ENCODE measurements at regions not wholly inside any gene's neighbourhood (a gene's known extent, or its start where the extent isn't known, plus 50 kb on each side); places are given as distances from the start of the nearest gene placed in this dataset.
"Not testable (repeated sequence)": the region's sequence is repeated elsewhere in the genome, so short reads cannot be mapped to it uniquely, and the experiment has no call there.

DNA sequence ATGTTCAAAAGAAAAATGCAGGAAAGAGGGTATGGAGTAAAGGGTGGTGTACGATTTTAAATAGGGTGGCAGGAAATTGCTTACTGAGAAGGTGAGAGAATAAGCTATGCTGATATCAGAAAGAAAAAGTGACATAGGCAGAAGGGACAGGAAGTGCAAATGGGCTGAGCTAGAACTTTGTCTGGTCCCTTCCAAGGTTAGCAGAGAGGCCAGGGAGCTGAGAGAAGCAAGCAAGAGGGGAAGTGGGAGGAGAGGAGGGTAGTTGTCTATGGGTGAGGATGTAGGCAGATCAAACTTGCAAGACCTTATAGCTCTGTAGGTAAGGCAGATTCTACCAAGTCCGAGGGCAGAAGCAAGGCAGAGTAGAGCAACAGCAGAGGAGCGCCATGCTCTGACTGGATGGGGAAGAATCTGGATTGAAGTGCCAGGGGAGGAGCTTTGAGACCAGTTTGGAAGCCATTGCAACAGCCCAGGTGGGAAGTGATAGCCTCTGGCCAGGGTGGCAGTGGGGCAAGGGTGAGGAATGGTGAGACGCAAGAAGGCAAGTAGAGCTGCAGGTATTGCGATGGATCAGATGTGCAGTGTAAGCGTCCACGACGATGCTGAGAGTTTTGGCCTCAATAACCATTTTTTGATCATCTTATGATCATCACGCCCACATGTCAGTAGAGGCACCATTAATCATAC lies 134.4 kb upstream of the APCDD1 start:
- no peak for DNase-seq

DNA sequence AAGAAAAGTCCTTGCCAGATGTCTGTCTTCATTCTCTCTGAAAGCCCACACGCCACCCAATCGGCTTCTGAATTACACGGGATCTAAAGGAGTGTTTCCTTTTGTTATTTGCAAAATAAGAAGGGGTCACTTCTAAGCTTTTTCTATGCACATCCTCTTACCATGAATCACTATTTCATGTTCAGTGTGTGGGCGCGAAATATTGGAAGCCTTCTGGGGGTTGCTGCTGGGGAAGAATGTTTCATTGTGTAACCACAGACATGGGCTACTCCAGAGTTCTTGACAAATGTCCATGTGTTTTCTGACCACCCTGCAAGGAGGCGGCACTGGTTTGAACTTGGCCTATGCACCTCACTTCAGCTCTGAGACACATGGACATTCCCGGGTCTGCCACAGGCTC lies 133.6 kb upstream of the APCDD1 start:
- no peak for DNase-seq

DNA sequence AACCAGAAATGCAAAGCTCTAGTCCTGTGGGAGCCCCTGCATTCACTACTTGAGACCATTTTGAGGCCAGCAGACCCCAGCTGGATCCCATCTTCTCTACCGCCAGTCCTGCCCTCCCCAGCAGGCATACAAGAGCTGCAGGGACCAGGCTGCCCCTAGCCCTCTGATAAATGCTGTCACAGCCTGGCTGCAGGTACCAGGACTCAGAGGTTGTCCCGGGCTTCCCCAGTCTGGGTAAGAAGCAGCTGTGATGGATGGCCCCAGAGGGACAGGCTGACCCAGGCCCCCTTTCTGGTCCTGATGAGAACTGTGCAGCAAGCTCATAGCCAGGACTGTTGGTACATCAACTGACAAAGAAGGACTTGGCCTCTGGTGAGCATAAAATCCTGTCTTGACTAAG lies 132.9 kb upstream of the APCDD1 start:
- DNase-seq = no peak

DNA sequence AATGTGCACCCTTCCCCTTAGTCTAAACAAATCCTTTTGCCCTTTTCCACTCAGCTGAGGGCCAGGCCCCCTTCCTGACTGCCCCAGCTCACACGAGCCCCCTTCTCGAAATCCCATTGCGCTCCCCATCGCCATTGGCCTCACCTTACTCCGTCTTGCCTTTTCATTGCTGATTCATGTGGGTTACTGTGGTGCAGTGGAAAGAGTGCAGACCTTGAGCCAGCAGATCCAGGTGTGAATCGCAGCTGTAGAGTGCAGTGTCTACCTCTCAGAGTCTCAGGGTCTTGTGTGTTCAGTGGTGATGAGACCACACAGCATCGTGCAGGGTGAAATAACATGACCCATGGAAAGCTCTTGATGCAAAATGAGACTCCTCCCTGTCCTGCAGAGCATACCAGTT lies 132.4 kb upstream of the APCDD1 start:
- no peak for DNase-seq

DNA sequence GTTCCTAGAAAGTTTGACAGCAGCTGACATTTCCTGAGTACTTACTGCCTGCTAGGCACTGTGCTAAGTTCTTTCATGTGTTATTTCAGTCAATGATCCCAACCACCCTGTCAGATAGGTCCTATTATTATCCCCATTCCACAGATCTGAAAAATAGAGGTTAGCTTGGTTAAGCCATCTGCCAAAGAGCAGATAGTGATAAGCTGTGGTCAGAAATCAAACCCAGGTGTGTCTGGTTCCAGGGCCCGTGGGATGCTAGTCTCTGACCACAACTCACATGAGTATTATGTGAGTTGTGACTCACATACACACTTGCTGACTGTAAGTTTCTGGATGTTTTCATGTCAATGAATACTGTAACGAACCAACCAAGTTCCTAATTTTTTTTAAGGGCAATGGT lies 132.0 kb upstream of the APCDD1 start:
- DNase-seq = no peak

DNA sequence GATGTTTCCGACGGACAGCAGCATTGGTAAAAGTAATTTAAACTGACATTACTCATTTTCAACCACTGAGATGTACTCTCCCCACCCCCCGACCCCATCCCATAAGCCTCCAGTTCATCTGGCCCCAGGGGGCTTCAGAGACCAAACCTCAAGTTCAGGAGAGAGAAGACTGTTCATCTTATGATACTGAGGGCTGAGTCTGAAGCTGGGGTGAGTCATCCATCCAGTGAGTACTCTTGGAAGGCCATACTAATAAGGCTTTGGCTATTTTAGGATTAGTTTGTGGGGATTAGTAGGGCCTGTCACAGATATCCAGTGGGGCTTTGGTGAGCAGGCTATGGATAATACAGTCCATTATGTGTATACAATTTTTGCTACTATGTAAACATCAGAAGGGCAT lies 125.3 kb upstream of the APCDD1 start:
- DNase-seq = no peak

DNA sequence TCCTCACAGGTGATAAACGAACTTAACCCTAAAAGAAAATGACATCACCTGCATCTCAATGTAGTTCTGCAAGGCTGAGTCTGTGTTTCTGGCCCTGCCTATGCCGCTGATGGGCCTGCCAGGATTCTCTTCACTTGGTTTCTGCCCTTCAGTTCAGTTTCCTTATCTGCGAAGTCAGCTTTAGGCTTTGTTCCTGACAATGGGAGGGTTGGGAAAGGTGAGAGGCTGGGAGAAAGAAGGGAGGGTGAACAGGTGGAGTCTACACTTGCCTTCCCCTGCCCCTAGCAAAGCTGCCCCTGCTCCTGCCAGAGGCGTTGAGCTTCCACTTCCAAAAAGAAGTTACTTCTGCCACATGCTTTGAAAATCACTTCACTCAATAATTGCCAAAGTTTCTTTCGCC lies 124.0 kb upstream of the APCDD1 start:
- no peak for DNase-seq

DNA sequence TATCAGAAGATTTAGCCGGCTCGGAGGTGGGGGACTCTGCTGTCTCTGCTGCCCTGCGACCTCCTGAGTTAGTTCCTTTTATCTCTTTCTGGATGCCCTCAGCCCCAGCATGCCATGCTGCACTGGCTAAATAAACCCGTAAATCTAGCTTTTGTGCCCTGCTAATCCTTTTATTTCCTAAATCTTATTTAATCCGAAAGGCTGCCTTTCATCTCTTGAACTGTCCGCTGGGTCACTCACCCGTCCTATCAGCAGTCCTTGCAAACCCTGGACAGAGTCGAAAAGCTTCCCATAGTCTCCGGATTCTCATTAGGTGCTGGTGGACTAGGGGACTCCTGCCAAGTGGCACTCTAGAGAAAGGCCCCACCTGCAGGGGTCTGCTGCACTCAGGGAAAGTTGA lies 122.0 kb upstream of the APCDD1 start:
- no peak for DNase-seq

DNA sequence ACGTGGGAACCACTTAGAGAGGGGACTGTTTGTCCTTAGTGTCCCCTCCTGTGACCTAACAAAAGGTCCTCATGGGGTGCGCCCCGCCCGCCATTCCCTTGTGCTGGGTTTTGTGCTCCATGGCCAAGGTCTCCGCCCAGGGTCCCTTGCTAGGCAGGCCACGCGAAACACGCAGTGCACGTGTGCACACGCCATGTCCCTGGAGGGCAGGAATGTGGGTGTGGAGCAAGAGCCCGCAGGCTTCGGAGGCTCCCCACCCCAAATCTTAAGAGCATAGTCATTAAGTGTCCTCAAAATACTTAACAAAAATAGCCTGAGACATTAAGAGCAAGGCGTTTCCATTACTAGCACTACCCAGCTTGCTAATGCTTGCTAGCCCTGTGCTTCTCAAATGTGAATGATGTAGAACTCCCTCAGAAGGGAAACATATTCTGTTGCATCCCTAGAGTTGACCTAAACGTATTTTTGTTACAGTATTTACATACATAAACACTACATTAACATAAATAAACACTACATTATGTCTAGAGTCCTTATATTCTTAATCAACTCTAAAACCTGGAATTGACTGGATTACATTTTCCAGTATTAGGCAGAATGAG lies 117.6 kb upstream of the APCDD1 start:
- DNase-seq = no peak

DNA sequence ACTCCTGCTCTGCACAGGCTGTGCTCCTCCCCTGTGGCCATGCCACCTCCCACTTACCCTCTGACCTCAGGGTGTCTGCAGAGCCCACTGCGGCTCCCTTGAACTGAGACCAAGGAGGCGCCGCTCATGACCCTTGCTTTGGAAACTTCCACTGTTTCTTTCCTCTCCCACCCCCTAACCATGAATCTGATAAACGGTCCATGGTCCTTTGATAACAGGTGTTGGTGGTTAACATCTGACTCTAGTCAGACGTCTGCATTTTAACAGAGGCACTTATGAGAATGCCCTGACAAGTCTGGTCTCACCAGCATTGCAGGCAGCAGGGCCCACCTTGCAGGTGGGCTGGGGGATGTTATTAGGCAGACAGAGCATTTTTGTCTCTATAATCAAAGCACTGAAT lies 113.6 kb upstream of the APCDD1 start:
- no peak for DNase-seq

DNA sequence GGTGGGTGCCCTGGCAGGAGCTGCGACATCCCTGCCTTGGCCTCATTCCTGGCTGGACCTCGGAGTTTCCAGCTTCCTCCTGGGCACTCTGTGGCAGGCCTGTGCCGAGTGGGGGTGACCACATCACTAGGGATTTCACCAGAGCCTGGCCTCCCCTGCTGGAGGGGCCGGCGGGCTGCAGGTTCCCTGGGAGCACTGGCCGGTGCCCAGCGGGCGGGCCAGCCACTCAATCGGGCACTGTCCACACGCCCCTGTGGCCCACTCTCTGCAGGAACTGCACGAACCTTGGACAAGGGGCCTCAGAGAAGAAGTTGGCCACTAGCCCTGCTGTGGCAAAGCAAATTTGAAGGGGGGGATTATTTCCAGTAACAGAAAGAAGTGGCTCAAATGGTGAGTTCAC lies 110.7 kb upstream of the APCDD1 start:
- DNase-seq = no peak

DNA sequence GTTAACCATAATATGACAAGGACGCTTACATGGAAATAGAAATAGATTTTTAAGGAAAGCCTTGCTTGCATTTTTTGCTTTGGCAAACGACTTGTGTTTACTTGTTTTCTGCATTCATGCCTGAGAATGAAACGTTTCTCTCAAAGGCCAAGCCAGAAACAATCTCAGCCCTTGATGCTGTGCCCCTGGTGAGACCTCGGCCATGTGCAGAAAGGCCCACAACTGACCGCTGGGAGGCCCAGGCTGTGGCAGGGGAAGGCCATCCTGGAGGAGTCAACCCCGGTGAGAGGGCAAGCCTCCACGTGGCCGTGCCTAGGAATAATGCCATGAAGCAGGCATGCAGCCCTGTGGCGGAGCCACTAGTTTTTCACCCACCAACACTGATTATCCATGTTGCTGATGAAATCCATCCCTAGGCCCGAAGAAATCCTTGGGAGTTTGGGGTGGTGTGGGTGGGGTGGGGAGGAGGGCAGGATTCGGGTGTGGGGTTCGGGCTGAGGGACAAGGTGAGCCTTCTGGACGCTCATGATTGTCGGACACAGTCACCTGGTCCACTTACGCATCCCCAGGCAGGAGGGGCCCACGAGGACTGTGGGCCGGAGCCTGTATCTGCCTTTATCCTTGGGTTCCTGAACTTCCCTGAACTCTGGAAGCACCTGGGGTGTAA lies 107.6 kb upstream of the APCDD1 start:
- no peak for DNase-seq

DNA sequence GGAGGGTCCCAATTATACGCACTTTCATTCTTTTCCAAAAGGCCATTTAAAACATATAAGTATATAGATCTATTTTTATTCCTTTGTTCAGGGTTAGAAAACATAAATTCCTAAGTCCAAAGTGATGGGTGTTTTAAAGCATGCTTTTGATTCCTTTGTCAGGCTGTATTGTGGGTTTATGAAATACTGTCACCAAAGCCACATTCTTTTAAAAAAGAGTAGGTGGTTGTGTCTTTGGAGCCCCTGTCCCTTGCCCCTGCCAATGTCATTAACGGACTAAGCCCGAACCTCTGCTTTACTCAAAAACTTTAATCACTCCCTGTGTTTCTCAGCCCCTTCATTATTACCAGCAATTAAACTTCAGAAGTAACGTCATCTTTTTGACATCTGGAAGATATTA lies 104.9 kb upstream of the APCDD1 start:
- DNase-seq = no peak

DNA sequence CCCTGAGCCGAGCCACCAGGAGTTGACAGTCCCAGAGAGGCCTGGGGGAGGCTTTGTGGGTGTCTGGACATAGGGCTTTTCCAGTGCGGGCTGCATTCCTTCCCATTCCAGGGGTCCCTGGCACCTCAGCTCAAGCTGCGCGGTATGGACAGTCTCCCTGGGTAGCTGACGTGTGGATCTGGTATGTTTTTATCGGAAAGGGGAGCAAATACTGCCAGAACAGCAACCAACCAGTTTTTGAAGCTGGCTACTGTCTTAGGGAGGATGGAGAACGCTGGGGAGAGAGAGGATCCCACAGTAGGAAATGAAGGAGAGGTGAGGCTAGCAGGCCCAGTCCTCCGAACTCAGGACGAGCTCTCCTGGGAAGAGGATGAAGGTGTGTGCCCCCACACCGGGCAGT lies 103.8 kb upstream of the APCDD1 start:
- no peak for DNase-seq

DNA sequence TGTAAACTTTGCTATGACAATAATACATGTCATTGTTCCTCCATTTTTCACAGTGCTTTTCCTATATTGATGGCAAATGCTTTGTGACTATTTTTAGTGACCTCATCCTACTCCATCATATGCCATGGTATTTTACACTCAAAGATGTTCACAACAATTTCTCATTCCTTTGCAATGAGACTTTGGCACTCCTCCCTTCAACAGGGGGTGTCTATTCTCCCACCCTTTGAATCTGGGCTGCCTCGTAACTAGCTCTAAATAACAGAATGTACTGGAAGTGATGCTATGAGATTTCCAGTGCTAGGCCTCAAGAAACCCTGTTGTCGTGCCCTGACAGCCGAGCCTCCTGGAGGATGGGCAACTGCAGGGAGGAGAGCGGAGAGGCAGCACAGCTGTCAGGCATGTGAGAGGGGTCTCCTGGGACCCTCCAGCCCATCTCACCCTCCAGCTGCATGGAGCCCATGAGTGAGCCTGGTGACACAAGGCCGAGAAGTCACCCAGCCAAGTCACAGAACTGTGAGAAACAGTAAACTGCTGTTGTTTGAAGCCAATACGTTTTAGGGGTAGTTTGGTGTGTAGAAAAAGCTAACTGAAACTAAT lies 103.1 kb upstream of the APCDD1 start:
- DNase-seq = no peak

DNA sequence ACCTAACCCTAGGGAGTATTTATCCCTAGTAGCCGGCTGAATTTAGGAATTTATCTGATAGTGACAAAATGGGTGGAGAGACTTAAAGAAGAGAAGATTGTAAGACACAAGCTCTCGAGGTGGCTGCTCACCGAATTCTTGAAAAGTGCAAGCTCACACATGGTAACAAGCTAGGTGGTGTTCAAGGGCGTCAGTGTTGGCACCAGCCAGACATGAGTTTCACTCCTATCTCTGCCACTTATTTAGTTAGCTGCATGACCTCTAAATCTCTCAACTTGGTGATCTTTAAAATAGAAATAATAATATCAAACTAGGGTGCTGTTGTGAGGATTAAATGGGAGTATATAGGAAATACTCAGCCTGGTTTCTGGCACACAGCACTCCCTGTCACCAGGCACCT lies 102.6 kb upstream of the APCDD1 start:
- no peak for DNase-seq

DNA sequence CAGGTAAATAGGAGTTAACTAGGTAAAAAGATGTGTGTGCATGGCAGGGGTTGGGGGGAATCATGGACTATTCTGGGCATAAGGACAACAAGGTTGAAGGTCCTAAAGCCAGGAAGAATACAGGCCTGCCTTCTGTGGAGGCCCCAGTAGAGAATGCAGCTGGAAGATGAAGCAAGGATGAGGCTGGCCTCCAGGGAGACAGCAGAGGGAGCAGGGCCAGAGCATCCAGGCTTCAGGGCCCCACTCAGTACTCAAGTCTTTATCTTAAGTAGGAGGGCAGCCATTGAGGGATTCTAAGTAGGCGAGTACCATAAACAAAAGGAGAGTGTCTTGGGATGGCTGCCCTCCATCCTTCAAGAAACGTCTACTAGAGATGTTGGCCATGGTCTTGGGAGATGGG lies 101.8 kb upstream of the APCDD1 start:
- DNase-seq = no peak

DNA sequence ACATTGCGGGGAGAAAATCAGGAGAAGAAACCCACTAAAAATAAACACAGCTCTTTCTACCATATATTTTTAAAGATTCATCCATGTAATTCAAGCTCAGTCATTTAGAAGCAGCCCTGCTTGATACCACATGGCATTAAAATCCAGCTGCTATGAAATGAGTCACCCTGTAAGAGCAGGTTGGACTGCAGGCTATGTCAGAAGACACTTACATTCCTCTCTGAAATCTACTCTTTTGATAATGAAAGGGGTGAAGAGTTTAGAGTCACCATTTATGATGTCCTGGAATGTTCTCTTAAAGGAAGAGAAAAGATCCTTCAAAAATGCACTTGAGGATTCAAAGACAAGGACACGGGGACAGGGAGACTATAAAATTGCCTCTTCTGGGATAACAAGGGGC lies 100.6 kb upstream of the APCDD1 start:
- DNase-seq = no peak

DNA sequence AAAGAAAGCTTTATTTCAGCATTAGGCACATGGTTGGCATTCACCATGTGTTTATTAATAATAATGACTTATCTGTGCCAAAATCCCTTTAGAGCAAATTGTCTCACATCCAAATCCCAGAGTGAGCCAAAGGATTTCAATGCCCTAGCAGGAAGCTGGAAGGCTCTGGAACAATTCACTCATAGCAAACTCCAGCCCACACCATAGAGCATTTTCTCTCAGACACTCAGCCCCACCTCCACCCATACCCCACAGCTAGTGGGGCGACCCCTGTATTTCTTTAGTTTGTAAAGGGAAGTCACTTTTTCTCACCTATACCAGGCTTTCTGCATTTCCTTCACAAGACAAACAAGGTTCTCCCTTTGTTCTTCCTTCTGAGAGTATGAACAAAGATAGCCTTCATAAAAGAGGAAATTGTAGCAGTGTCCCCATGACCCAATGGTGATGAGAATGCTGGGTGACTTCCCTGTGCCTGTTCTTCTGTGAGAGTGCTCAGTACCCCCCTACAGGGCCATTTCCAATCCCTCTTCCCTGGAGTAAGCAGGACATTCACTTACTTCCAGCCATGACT lies 100.1 kb upstream of the APCDD1 start:
- DNase-seq = no peak

DNA sequence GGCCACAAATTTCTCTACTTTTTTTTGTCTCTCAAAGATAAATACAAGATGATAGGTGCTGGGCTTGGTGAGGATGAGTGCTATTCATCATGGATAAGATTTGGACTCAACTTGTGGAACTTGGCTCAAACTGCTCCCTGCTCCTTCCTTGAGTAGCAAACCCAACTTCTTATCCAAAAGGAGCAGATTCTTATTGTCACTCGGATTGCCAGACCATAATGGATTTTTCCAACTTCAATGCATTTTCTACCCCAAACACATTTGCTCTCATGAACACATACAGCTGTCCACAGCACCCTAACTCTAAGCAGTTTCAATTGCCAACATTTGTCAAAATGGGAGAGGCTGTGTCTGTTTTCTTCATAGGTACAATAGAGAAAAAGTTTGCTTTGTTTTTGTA lies 99.5 kb upstream of the APCDD1 start:
- DNase-seq = no peak

DNA sequence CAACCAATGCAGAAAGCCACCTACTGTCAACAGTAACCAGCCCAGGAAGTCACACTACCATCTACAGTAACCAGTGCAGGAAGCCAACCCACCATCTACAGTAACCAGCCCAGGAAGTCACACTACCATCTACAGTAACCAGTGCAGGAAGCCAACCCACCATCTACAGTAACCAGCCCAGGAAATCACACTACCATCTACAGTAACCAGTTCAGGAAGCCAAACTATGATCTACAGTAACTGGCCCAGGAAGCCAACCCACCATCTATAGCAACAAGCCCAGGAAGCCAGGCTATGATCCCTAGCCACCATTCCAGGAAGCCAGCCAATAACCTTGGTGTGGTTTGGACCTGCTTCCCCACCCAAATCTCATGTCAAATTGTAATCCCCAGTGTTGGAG lies 97.4 kb upstream of the APCDD1 start:
- not testable (repeated sequence) for DNase-seq

DNA sequence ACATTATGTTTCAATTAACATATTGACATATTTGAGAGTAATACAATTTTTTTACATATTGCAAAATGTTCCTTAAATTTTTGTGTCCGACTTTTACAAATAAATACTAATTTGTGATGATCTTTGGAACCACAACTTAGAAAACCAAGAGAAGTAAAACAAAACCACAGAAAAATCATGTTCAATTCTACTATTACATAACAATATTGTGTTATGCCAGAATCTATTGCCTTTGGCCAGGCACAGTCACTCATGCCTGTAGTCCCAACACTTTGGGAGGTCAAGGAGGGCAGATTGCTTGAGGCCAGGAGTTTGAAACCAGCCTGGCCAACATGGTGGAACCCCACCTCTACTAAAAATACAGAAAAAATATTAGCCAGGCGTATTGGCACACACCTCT lies 92.8 kb upstream of the APCDD1 start:
- DNase-seq = no peak

DNA sequence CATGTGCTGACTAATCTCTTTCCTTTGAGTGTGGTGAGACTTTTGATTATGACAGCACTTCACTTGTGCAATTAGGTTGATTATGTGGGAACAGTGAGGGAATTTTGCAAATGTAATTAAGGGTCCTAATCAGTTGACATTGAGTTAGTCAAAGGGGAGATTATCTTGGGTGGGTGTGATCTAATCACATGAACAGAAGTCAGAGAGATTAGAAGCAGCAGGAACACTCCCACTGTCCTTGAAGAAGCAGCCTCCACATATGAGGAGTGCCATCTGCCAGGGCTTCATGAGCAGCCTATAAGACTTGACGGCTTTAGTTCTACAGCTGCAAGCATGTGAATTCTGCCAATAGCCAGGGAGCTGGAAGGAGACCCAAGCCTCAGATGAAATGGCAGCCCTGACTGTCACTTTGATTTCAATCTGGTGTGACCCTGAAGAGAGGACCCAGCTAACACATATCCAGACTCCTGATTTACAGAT lies 89.4 kb upstream of the APCDD1 start:
- DNase-seq = no peak

DNA sequence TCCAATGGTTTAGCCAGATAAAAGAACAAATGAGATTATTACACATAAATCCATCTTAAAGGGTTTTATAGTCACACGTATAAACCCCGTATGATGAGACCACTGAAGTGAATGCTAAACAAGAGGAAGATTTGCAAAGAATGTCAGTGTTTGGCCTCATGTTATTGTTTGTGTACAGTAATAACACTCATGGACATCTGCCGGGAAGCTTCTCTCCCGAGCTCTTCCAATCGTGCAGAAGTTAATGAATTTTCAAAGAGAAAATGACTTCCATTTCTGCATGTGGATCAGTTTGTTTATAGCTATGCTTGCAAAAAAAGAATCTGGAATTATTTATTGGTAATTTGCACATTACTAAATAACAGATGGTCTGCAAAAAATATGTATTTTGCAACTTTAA lies 88.5 kb upstream of the APCDD1 start:
- DNase-seq = no peak
